ENCODE measurements at regions not wholly inside any gene's neighbourhood (a gene's known extent, or its start where the extent isn't known, plus 50 kb on each side); places are given as distances from the start of the nearest gene placed in this dataset.

DNA sequence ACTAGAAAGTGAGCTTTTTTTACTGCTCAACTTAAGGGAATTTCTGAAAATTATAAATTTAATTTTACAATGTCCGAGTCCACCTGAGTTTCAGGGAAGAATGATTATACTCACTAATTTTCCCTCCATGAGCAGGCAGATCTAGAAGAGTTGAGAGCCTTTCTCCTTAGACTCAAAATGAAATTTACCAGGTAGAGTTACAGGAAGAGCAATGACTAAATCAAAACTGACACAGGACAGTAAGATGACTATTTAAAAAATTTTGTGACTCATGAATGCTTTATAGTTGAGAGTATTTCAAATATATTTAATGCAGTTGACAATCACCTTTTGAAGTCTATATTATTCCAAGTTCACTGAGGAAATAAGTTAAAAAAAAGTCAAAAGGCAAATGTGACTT lies 198.1 kb upstream of the NRSN1 start:
- POLR2A ChIA-PET: no interaction called here
- CTCF ChIA-PET: no interaction called here
- Histone ChIP-seq H3K9me3 (ENCODE audit: control insufficient read depth, insufficient read depth, low read depth, low read length) (no peaks in the 10 kb centered on the region), H3K4me1 (ENCODE audit: control insufficient read depth, insufficient read depth, low read length) (no peaks in the 10 kb centered on the region), H3K4me3 (ENCODE audit: low read depth, low read length) (no peak overlapping the region), H3K27ac (ENCODE audit: extremely low read depth, low read depth, low read length) (no peak overlapping the region), H3K36me3 (ENCODE audit: control insufficient read depth in 2 of 2, insufficient read depth in 1 of 2, low read length in 2 of 2) (no peaks in the 10 kb centered on the region)
- TF ChIP-seq ZNF292 (tag by site-specific recombination; IDR thresholded peaks at IDR 0.05; ENCODE audit: borderline replicate concordance, low read depth) (no peak), ZNF404 (tag by site-specific recombination; IDR thresholded peaks at IDR 0.05) (no peak), ZNF114 (tag by site-specific recombination; IDR thresholded peaks at IDR 0.05) (no peak), ZNF624 (tag by site-specific recombination; IDR thresholded peaks at IDR 0.05) (no peak), ZNF140 (tag by site-specific recombination; IDR thresholded peaks at IDR 0.05) (no peak), ZNF473 (tag by site-specific recombination; IDR thresholded peaks at IDR 0.05) (no peak), HOXD13 (CRISPR knock-in tag; IDR thresholded peaks at IDR 0.05; ENCODE audit: borderline replicate concordance) (no peak), ZNF221 (tag by site-specific recombination; IDR thresholded peaks at IDR 0.05; ENCODE audit: borderline replicate concordance) (no peak), ZFP3 (tag by site-specific recombination; IDR thresholded peaks at IDR 0.05; ENCODE audit: low read depth) (no peak), ZNF350 (tag by site-specific recombination; IDR thresholded peaks at IDR 0.05) (no peak), ZNF391 (tag by site-specific recombination; IDR thresholded peaks at IDR 0.05; ENCODE audit: borderline replicate concordance, low read depth) (no peak), KLF16 (tag by site-specific recombination; IDR thresholded peaks at IDR 0.05) (no peak), ZNF791 (tag by site-specific recombination; IDR thresholded peaks at IDR 0.05) (no peak), PRDM1 (tag by site-specific recombination; IDR thresholded peaks at IDR 0.05) (no peak), ZNF274 (IDR thresholded peaks at IDR 0.05; ENCODE audit: low read length) (no peak), ZNF274 (tag by site-specific recombination; IDR thresholded peaks at IDR 0.05; ENCODE audit: borderline replicate concordance) (no peak), ZFP41 (tag by site-specific recombination; IDR thresholded peaks at IDR 0.05; ENCODE audit: borderline replicate concordance) (no peak)

GRCh38 chr6:23929201-23929600 lies 196.8 kb upstream of the NRSN1 start:
- TF ChIP-seq ZNF140 (tag by site-specific recombination; IDR thresholded peaks at IDR 0.05) (no peak), ZNF175 (tag by site-specific recombination; IDR thresholded peaks at IDR 0.05) (no peak), GLIS1 (tag by site-specific recombination; IDR thresholded peaks at IDR 0.05) (no peak), ZNF302 (tag by site-specific recombination; IDR thresholded peaks at IDR 0.05; ENCODE audit: low read depth) (no peak), ZNF571 (tag by site-specific recombination; IDR thresholded peaks at IDR 0.05) (no peak), ZNF121 (tag by site-specific recombination; IDR thresholded peaks at IDR 0.05) (no peak), ZNF555 (tag by site-specific recombination; conservative IDR thresholded peaks at IDR 0.05) (no peak), ZNF266 (tag by site-specific recombination; IDR thresholded peaks at IDR 0.05; ENCODE audit: low read depth) (no peak)
- POLR2A ChIA-PET: no interaction called here
- Histone ChIP-seq H3K4me1 (ENCODE audit: control insufficient read depth, insufficient read depth, low read length) (no peaks in the 10 kb centered on the region), H3K36me3 (ENCODE audit: control insufficient read depth in 2 of 2, insufficient read depth in 1 of 2, low read length in 2 of 2) (no peaks in the 10 kb centered on the region), H3K9me3 (ENCODE audit: control insufficient read depth, insufficient read depth, low read depth, low read length) (no peaks in the 10 kb centered on the region), H3K4me3 (ENCODE audit: low read depth, low read length) (no peak overlapping the region), H3K27ac (ENCODE audit: extremely low read depth, low read depth, low read length) (no peak overlapping the region)
- CTCF ChIA-PET: no interaction called here

DNA sequence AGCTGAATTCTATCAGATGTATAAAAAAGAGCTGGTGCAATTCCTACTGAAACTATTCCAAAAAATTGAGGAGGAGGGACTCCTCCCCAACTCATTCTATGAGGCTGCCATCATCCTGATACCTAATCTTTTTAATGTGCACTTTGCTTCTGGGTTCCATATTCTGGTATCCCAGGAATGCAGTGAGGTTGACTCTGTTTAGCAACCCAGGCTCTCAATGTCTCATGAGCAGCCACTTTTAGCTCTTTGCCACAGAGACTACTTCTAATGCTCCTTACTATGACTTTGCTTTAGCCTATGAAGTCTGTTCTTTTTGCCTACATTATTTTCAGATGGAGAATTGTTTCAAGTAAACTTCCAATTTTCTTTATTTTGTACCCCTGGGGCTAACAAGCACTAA lies 185.5 kb upstream of the NRSN1 start:
- no peaks in the 10 kb centered on the region for H3K9me3 ChIP-seq (ENCODE audit: control insufficient read depth, insufficient read depth, low read depth, low read length)
- no peaks in the 10 kb centered on the region for H3K36me3 ChIP-seq (ENCODE audit: control insufficient read depth in 2 of 2, insufficient read depth in 1 of 2, low read length in 2 of 2)
- ChIA-PET POLR2A (no interaction called here), CTCF (no interaction called here)
- H3K4me3 ChIP-seq (ENCODE audit: low read depth, low read length): no peak overlapping the region
- no peak overlapping the region for H3K27ac ChIP-seq (ENCODE audit: extremely low read depth, low read depth, low read length)
- H3K4me1 ChIP-seq (ENCODE audit: control insufficient read depth, insufficient read depth, low read length): no peaks in the 10 kb centered on the region
- TF ChIP-seq EGR2 (tag by site-specific recombination; IDR thresholded peaks at IDR 0.05; ENCODE audit: low read depth) (no peak), ZBTB8A (tag by site-specific recombination; IDR thresholded peaks at IDR 0.05) (no peak), SCRT1 (tag by site-specific recombination; IDR thresholded peaks at IDR 0.05; ENCODE audit: borderline replicate concordance) (no peak), KLF1 (tag by site-specific recombination; IDR thresholded peaks at IDR 0.05) (no peak), ZNF776 (tag by site-specific recombination; IDR thresholded peaks at IDR 0.05; ENCODE audit: borderline replicate concordance) (no peak), BCL11B (tag by site-specific recombination; IDR thresholded peaks at IDR 0.05; ENCODE audit: low read depth) (no peak), ZNF610 (tag by site-specific recombination; IDR thresholded peaks at IDR 0.05; ENCODE audit: borderline replicate concordance) (no peak)
- TF ChIP-seq, protein P1, sequence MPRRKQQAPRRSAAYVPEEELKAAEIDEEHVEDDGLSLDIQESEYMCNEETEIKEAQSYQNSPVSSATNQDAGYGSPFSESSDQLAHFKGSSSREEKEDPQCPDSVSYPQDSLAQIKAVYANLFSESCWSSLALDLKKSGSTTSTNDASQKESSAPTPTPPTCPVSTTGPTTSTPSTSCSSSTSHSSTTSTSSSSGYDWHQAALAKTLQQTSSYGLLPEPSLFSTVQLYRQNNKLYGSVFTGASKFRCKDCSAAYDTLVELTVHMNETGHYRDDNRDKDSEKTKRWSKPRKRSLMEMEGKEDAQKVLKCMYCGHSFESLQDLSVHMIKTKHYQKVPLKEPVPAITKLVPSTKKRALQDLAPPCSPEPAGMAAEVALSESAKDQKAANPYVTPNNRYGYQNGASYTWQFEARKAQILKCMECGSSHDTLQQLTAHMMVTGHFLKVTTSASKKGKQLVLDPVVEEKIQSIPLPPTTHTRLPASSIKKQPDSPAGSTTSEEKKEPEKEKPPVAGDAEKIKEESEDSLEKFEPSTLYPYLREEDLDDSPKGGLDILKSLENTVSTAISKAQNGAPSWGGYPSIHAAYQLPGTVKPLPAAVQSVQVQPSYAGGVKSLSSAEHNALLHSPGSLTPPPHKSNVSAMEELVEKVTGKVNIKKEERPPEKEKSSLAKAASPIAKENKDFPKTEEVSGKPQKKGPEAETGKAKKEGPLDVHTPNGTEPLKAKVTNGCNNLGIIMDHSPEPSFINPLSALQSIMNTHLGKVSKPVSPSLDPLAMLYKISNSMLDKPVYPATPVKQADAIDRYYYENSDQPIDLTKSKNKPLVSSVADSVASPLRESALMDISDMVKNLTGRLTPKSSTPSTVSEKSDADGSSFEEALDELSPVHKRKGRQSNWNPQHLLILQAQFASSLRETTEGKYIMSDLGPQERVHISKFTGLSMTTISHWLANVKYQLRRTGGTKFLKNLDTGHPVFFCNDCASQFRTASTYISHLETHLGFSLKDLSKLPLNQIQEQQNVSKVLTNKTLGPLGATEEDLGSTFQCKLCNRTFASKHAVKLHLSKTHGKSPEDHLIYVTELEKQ (tag by site-specific recombination; IDR thresholded peaks at IDR 0.05; ENCODE audit: borderline replicate concordance): no peak
